Stomach (tissue), 4 donors: ENCODE measurements at regions not wholly inside any gene's neighbourhood (a gene's known extent, or its start where the extent isn't known, plus 50 kb on each side); places are given as distances from the start of the nearest gene placed in this dataset.

Experiments
- POLR2A ChIP-seq, 4 donors: fragments of 450-650 bp; IDR thresholded peaks; one replicate each; pipeline ENCODE4 v1.6.1; 2016; ENCODE audit warnings: antibody characterized with exemption in 4 of 4, control low read depth in 2 of 4, mild to moderate bottlenecking in 1 of 4, moderate library complexity in 1 of 4
- TF ChIP-seq, protein P1 (sequence below), 7 experiments: fragments of 450-650 bp in 4 of 7; fragments of 200-600 bp in 3 of 7; sonication (generic) in 3 of 7; IDR thresholded peaks; one replicate each; pipeline ENCODE4 v1.5.1; 2016 to 2019; ENCODE audit warnings: antibody characterized with exemption in 7 of 7, control low read depth in 2 of 7, mild to moderate bottlenecking in 1 of 7

- TF ChIP-seq, protein P1, sequence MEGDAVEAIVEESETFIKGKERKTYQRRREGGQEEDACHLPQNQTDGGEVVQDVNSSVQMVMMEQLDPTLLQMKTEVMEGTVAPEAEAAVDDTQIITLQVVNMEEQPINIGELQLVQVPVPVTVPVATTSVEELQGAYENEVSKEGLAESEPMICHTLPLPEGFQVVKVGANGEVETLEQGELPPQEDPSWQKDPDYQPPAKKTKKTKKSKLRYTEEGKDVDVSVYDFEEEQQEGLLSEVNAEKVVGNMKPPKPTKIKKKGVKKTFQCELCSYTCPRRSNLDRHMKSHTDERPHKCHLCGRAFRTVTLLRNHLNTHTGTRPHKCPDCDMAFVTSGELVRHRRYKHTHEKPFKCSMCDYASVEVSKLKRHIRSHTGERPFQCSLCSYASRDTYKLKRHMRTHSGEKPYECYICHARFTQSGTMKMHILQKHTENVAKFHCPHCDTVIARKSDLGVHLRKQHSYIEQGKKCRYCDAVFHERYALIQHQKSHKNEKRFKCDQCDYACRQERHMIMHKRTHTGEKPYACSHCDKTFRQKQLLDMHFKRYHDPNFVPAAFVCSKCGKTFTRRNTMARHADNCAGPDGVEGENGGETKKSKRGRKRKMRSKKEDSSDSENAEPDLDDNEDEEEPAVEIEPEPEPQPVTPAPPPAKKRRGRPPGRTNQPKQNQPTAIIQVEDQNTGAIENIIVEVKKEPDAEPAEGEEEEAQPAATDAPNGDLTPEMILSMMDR (IDR thresholded peaks at IDR 0.05) = no peak
- no peak for TF ChIP-seq POLR2A (IDR thresholded peaks at IDR 0.05)
These were observed 58.9 kb upstream of the OPRM1 start for GRCh38 chr6:153980171-153980570.
